ENCODE measurements at regions not wholly inside any gene's neighbourhood (a gene's known extent, or its start where the extent isn't known, plus 50 kb on each side); places are given as distances from the start of the nearest gene placed in this dataset.

DNA sequence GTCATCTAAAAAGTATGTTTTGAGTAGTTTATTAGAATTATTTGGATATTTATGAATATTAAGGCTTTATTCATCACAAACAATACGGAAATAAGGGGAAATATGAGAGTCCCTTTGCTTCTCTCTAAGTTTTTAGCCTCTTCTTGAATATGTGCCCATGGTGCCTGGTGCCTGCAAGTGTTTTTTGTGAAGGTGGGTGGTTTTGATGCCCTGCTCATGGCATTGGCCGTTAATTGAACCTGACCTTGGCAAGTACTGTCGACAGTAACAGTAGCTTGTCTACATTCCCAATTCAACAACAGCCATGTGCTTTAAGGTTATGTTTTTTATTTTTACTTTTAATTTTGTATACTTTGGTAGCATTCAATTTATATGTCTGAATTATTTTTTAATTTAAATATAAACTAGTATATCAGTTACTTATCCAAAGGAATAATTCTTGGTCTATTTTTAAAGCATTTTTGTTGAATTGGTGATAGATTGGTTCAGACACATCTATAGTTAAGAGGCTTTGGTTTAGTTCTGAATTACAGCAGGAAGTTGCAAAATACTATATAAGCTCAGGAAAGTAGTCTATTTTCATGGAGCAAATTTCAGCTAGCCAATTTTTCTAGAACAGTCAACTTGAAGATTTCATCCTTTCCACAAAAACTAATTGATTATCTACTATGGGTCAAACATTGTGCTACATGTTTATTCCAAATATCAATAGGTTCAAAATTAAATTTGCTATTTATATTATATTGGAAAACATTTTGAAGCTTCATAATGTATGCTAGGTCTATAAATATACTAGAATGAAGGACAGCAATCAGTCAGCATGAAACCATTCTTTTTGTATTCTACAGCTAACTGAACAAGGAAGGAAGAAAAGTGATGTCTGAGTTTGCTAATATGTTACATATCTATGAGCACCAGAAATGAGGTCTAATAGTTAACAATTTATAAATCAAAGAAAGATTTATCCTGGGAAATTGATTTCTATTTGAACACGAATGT is 184.4 kb downstream of the MRPL39 start:
- no peak for DNase-seq

DNA sequence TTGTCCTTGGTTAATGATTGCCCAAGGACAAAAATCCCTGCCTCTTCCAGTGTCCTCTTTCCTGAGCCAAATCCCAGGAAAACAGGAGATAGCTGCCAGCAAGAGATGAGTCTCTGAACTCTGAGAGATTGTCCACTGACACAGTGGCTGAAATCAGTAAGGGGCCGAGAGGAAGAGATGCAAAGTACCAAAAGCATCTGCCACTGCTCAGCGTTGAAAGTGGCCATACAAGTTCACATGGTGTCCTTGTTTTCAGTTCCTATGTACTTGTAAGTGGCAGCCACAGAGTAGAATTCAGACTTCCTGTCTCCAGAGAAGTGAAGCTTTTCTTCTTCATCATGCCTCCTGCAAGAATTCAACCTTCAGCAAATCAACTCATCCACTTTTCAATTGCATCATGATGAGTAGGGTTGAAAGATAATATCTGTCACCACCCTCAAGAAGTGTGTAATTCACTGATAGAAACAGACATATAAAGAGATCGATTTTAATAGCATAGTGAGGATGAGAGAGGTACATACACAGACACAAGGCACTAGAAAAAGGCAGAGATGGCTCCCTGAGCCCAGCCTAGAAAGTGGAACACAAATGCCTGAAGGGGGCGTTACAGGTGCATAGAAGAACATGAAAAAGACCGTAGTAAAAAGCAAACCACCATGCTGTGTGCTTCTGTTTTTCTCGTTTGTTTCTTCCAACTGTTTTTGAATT is 185.8 kb downstream of the MRPL39 start:
- peak; percentile 38 for DNase-seq

DNA sequence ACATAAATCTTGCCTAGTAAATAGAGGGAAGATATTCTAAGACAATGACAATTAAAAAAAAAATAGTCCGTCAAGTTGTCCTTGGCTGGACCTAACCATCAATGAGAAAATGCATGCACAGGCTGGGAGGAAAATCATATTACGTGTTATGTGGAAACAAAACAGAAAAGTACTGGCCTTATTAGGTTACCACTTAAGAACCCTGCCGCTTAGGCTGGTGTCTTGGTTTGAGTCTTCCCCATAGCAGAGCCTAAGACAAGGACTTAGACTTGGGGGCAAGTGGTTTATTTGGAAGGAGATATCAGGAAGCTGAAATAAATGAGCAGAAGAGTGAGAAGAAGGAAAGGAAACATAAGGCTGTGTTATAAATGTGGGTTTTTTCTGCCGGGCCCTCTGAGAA is 186.4 kb downstream of the MRPL39 start:
- DNase-seq = no peak

DNA sequence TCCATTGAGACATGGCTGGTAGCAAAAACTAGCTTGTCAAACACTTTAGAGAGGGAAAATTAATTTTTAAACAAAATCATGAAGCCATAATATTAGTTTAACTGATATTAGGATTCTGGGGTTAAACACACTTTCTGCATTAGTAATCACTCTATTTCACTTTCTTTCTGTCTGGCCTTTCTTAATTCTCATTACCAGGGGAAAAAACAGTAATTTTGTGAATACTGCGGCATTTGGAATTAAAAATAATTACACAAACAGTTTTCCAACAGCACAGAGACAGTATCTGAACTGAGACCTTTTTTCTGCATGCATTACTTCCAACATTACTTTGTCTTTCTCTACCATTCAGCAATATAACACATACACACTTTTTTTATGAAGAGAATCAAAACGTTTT is 190.6 kb downstream of the MRPL39 start:
- DNase-seq = no peak

DNA sequence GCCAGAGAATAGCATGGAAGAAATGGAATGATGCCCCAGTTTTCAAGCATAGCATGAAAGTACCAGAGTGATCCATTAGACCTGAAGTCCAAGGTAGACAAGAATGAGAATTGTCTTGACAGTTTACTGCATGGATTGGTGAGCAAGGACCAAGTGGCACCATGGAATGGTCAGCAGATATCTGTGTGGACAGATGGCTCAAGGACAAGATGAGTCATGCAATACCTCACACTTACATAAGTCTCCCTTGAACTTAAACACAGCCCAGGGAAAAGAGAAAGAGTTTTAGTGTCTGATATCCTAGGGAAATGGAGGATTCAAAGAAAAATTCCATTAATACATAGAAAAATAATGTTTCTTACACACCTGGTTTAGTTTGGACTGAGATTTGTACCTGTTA is 195.2 kb downstream of the MRPL39 start:
- no peak for DNase-seq

DNA sequence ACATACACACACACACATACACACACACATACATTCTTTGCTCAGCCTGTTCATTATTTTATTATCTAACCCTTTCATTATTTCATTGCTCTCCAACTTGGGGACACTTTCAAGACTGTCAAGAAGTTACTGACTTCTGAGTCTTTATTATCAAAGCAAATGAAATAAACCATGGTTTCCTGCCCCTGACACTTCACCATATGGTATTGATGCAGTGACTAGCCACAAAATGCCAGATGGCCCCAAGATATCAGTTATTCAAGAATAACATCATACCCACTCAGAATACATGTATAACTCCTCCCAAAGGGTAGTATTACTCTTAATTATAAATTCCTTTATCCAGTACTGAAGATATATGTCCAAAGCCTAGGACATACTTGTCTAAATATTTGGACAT is 197.3 kb downstream of the MRPL39 start:
- DNase-seq = no peak

DNA sequence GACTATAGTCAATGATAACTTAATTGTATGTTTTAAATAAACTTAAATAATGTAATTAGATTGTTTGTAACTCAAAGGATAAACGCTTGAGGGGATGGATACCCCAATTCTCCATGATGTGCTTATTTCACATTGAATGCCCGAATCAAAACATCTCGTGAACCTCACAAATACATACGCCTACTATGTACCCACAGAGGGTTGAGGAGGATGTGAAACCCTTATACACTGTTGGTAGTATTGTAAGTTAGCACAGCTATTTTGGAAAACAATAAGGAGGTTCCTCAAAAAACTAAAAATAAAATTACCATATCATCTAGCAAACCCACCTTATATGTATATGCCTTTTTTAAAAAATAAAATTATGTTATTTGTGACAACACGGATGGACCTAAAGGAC is 198.6 kb downstream of the MRPL39 start:
- no peak for DNase-seq

DNA sequence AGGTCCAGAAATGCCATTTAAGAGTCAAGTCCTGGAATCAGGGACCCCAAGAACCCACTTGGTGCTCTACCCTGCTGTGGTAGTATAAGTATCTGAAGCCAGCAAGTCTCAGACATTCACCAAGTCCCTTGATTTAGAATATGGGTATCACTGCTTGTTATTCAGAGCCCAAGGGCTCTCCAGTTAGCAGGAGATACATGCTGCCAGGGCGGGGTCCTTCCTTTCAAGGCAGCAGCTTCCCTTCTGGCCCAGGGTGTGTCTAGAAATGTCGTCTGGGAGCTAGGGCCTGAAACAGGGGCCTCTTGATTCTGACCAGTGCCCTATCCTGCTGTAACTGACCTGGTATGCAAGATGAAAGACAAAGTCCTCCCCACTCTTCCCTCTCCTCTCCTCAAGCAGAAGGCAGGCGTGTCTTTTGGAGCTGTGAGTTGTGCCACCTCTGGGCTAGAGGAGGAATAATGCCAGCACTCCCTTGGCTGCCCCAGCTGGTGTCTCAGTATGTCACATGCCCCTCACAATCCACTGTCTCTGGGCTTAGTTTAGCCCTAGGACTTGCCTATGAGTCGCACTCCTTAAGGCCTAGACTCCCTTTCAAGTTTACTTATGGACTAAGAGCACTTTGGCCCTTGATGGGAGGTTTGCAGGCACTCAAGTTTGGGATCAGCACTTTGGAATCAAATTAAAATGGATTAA is 200.2 kb downstream of the MRPL39 start:
- no peak for DNase-seq

DNA sequence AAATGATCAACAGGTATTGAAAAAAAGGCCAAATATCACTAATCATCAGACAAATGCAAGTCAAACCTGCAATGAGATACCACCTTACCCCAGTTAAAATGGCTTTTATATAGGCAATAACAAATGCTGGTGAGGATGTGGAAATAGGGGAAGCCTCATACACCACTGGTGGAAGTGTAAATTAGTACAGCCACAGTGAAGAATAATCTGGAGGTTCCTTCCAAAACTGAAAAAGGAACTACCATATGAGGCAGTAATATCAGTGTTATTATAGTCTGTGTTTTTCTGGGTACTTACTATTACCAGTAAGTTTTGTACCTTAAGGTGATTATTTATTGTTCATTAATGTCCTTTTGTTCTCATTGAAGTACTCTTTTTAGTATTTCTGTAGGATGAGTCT is 201.3 kb downstream of the MRPL39 start:
- DNase-seq = no peak

DNA sequence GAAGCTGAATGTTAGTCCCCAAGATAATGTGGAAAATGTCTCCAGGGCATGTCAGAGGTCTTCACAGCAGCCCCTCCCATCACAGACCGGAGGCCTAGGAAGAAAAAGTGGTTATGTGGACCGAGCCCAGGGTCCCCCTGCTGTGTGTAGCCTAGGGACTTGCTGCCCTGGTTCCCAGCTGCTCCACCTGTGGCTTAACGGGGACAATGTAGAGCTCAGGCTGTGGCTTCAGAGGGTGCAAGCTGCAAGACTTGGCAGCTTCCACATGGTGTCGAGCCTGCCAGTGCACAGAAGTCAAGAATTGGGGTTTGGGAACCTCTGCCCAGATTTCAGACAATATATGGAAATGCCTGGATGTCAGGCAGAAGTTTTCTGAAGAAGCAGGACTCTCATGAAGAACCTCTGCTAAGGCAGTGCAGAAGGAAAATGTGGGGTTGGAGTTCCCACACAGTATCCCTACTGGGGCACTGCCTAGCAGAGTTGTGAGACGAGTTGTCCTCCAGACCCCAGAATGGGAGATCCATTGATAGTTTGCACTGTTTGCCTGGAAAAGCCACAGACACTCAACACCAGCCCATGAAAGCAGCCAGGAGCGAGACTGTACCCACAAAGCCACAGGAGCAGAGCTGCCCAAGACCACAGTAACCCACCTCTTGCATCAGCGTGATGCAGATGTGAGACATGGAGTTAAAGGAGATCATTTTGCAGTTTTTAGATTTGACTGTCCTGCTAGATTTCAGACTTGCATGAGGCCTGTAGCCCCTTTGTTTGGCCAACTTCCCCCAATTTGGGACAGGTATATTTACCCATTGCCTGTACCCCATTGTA is 204.9 kb downstream of the MRPL39 start:
- no peak for DNase-seq

DNA sequence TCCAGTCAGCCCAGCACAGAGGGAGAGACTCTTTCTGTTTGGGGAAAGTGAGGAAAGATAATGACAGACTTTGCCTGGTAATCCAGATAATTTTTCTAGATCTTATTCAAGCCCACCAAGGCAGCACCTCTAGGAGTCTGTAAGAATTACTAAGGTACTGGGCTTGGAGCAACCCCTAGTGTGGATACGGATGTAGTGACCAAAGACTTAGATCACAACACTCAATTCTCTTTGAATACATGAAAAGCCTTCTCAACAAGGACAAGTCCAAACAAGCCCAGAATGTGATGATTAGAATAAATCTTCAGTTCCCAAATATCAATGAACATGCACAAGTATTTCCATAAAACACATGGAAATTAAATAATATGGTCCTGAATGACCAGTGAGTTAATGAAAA is 206.9 kb downstream of the MRPL39 start:
- no peak for DNase-seq

DNA sequence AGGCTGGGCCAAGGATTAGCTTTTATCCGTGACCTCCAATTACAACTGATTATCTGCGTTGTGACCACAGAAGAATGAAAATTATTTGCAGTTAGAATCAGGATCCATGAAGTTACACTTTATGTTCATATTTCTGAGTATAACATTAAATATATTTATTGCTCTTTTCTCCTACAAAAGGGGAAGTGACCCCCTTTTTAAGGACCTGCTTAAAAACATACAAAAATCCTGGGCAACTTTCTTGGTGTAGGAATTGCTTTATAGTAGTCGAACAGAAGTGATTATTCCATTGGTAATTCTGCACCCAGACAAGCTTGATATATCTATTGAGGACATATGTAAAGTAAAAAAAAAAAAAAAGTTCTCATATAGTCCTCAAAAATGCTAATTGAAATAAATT is 208.7 kb downstream of the MRPL39 start:
- DNase-seq = no peak

DNA sequence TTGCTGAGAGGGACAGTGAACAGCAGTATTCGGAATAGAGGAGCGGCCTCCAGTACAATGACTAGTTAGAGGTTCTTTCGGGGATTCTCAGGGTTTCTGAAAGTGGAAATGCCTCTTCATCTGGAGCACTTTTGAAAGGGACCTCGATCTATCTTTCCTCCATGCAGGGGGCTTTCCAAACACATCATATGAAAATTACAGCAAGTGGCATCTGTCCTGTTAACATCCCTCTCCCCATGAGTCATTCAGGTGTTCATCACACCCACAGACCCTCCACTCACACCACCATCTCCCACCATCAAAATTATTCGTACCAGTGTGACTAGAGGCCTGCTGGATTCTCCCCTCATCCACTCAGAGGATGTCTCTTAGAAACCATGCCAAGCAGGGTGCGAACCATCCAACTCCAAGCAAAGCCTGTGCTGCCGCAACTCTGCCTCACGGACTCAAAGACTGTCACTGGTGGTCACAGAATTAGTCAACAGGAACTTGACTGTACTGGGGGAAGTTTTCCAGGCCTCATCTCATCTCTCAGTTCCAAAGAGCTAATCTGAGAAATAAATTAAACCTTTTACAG is 211.1 kb downstream of the MRPL39 start:
- DNase-seq = peak; percentile 63

DNA sequence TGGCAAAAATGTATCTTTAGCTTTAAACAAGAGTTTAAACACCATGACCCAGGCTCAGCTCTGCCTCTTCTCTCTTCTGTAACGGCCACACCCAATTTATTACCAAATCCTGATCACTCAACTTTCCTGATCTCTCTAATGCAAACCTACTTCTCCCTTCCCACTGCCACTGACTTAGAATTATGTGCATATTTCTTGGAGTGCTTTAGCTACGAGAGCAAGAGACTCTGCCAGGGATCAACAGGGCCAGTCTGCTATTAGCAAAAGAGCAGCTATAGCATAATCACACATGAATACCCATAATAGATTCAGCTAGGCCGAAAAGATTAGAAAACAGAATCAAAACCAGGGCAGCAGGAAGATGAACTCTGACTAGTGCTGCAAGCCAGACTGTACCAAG is 215.5 kb downstream of the MRPL39 start:
- DNase-seq = no peak

DNA sequence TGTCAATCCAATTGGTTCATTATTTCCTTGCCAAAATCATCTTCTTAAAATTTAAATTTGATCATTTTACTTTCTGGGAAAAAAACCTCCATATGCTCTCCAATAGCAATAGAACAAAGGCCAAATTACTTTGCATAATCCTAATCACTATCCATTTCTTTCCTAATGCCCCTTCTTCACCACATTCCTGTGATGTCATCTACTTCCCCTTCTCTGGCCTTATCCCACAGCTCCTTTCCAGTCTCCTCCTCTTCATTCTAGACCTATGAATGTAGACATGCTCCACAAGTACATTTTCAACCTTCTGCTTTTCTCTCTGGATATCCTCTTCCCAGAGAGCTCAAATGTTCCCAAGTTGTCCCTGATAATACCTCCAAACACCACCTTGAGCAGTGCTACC is 216.6 kb downstream of the MRPL39 start:
- DNase-seq = no peak

DNA sequence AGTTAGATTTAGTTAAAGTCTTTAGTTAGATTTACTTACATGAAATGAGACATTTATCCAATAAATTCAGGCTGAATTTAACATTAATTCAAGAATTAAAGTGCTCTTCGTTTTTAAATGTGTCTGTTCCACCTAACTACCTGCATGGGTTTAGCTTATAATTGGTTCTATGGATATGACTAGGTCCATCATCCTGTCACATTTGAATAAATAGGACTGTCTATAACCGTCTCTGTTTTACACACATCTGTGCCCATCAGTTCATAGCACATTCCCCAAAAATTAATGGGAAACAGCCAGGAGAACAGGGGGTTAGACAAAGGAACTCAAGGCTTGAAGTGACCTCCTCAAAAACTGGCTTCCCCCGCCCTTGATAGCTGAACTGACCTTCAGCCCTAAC is 219.6 kb downstream of the MRPL39 start:
- no peak for DNase-seq

DNA sequence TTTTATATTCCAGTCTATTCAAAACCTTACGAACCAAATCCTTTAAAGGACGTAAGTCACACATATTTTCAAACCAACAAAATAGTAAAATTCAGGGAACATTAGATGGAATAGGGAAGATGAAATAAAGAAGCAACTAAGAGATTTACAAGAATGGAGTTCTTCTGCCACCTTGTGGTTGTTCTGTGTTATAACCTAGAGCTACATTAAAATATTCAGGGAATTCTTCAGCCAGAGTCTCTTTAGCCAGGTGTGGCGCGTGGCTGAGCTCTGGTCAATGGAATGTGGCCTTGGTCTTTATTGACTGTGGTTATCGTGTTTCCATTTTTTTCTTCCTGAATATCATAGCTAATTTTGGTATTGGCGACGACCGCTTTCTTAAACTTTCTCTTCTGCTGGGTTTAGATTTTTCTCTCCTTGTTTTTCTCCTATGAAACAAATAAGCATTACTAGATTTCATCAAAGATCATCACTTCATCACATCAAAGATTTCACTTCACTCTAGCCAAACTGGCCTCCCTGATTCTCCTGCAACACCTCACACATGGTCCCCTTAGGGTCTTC is 221.3 kb downstream of the MRPL39 start:
- no peak for DNase-seq

DNA sequence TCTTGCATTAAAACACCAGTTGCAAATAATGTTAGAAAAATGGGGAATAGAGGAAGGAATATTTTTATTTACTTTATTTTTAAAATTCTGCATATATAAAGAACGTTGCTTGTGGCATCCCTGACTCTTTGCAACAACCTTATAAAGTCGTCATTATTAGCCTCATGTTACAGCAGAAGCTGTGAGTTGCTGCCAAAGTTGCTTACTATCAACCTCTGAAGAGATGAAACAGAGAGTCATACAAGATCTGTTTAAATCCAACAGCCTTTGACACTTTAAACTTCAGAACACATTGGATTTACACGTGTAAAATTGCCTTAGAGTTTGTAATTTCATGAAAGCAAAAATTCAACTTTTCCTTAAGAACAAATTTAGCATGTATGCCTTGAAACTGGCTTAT is 221.9 kb downstream of the MRPL39 start:
- DNase-seq = no peak

DNA sequence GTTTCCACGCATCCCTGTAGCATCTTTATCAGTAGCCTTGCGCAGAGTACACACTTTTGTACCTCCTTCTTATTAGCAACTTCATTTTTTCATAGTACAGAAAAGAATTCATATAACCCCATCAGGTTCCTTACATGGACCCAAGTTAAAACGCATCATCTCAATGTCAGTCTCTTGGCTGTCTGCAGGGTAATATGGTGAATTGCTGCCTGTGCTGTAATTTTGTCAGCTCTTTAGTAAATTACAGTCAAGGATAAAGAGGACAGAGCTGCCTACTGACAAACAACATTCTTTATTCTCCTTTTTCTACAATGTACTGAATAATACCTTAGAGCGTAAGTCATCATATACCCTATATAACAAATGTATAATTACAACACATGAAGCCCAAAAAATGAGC is 222.5 kb downstream of the MRPL39 start:
- no peak for DNase-seq

DNA sequence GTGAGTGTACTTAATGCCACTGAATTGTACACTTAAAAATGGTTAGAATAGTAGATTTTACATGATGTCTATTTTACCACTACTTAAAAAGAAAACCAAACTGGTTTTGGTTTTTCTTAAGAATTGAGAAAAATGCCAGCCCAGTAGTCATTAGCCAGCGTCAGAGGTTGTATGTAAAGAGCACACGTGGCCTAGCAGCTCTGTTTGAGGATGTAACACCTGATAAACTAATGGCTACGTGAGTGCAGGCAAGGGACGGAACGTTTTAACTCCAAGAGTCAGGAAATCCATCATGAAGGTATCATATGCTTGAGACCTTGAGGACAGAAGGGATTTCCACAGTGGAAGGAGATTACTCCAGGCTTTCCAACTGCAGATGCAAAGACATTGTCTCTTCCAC is 223.7 kb downstream of the MRPL39 start:
- no peak for DNase-seq

DNA sequence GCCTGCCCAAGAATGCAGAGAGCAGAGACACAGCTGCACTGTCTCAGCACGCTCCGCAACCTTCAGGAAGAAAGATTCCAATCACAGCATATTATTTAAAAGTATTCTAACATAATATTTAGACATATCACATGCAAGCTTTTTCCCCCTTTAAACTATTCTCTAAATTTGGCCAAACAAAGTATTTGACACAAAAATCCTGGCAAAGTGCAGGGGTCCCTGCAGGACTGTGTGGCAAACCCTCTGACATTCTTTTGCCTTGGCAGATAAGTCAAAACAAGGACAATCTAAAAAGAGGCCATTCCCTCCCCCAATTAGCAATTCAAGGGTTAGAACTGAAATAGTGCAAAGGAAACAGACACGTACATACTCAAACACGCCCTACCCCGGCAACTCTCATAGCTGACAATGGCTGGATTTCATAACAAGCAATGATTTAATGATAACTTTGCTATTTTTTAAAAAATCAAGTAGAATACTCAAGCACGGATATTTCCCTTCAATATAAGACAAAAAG is 225.3 kb downstream of the MRPL39 start:
- no peak for DNase-seq

DNA sequence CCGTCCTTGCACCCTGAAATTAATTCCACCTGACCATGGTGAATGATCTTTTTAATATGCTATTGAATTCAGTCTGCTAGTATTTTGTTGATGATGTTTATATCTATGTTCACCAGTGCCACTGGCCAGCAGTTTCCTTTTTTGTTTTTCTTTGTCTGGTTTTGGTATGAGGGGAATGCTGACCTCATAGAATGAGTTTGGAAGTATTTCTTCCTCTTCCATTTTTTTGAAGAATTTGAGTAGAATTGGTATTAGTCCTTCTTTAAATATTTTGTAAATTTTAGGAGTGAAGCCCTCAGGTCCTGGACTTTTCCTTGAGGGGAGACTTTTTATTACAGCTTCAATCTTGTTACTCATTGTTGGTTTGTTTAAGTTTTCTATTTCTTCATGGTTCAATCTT is 231.6 kb downstream of the MRPL39 start:
- DNase-seq = no peak

Data from stimulated activated CD4-positive, alpha-beta T cell treated with anti-CD3 and anti-CD28 coated beads, Interleukin-12 subunit alpha, Interleukin-12 subunit beta, amount 100 ng/mL, for 4 hours (primary cell).